NAMALWA (cell line): ENCODE measurements at regions not wholly inside any gene's neighbourhood (a gene's known extent, or its start where the extent isn't known, plus 50 kb on each side); places are given as distances from the start of the nearest gene placed in this dataset.
A peak's percentile ranks its signal among the peaks of the same experiment; 100 is the strongest.
"Not testable (repeated sequence)": the region's sequence is repeated elsewhere in the genome, so short reads cannot be mapped to it uniquely, and the experiment has no call there.

Experiments used
- DNase-seq: peaks from one replicate; pipeline ENCODE4 v3.0.0-alpha.2; 2015; ENCODE audit warnings: low spot score

GRCh38 chr10:118950997-118951637 lies 78.4 kb upstream of the NANOS1 start:
- DNase-seq: no peak

- no peak for DNase-seq
Measured at GRCh38 chr10:118952493-118953295, 76.8 kb upstream of the NANOS1 start.

GRCh38 chr10:118953598-118954393 lies 75.7 kb upstream of the NANOS1 start:
- DNase-seq: no peak

GRCh38 chr10:118955531-118955930 lies 74.0 kb upstream of the NANOS1 start:
- DNase-seq: no peak

GRCh38 chr10:118955951-118956801 lies 73.3 kb upstream of the NANOS1 start:
- DNase-seq: peak; percentile 11

- DNase-seq: no peak
Measured at GRCh38 chr10:118956802-118957442, 72.6 kb upstream of the NANOS1 start.

- DNase-seq: no peak
Measured at GRCh38 chr10:118957443-118957825, 72.1 kb upstream of the NANOS1 start.

- DNase-seq: no peak
Measured at GRCh38 chr10:118957966-118958365, 71.5 kb upstream of the NANOS1 start.

- no peak for DNase-seq
Measured at GRCh38 chr10:118958559-118958958, 71.0 kb upstream of the NANOS1 start.

- no peak for DNase-seq
Measured at GRCh38 chr10:118958984-118959925, 70.3 kb upstream of the NANOS1 start.

GRCh38 chr10:118960157-118961090 lies 69.1 kb upstream of the NANOS1 start:
- no peak for DNase-seq

GRCh38 chr10:118961436-118961835 lies 68.1 kb upstream of the NANOS1 start:
- no peak for DNase-seq

GRCh38 chr10:118962331-118962868 lies 67.1 kb upstream of the NANOS1 start:
- not testable (repeated sequence) for DNase-seq

- DNase-seq: no peak
Measured at GRCh38 chr10:118963341-118963740, 66.2 kb upstream of the NANOS1 start.

GRCh38 chr10:118963933-118964332 lies 65.6 kb upstream of the NANOS1 start:
- DNase-seq: no peak

GRCh38 chr10:118964476-118964875 lies 65.0 kb upstream of the NANOS1 start:
- not testable (repeated sequence) for DNase-seq

GRCh38 chr10:118965096-118965495 lies 64.4 kb upstream of the NANOS1 start:
- DNase-seq: no peak

GRCh38 chr10:118965645-118966044 lies 63.9 kb upstream of the NANOS1 start:
- DNase-seq: no peak
